ENCODE measurements at regions not wholly inside any gene's neighbourhood (a gene's known extent, or its start where the extent isn't known, plus 50 kb on each side); places are given as distances from the start of the nearest gene placed in this dataset.

DNA sequence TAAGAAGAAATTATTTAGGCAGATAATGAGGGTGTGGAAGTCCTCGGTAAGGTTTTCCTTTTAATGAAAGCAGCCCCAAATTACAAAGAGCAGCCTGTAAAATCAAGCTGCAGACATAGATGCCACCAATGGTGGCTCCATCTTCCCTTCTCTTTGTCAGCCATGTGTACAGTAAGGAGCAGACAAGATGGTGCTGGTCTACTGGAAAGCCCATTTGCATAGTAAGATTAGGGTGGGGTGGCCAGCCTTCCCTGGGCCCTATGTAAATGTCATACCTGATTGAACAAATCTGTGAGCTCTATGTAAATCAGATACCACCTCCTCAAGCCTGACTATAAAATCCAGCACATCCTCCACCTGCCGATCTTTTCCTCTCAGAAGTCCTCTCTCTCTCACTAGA, 154.4 kb upstream of the SERTAD2 start:
- TF ChIP-seq, protein P1, sequence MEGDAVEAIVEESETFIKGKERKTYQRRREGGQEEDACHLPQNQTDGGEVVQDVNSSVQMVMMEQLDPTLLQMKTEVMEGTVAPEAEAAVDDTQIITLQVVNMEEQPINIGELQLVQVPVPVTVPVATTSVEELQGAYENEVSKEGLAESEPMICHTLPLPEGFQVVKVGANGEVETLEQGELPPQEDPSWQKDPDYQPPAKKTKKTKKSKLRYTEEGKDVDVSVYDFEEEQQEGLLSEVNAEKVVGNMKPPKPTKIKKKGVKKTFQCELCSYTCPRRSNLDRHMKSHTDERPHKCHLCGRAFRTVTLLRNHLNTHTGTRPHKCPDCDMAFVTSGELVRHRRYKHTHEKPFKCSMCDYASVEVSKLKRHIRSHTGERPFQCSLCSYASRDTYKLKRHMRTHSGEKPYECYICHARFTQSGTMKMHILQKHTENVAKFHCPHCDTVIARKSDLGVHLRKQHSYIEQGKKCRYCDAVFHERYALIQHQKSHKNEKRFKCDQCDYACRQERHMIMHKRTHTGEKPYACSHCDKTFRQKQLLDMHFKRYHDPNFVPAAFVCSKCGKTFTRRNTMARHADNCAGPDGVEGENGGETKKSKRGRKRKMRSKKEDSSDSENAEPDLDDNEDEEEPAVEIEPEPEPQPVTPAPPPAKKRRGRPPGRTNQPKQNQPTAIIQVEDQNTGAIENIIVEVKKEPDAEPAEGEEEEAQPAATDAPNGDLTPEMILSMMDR (IDR thresholded peaks at IDR 0.05): no peak
- TF ChIP-seq POLR2A (IDR thresholded peaks at IDR 0.05): no peak
